GM23338 (cell line): ENCODE measurements at regions not wholly inside any gene's neighbourhood (a gene's known extent, or its start where the extent isn't known, plus 50 kb on each side); places are given as distances from the start of the nearest gene placed in this dataset.

ENCODE experiments used
- ATAC-seq: fragments of 200-7000 bp; cut with Tn5 transposase; 3 replicates; pipeline ENCODE4 v1.9.1; 2020
- DNase-seq: peaks from one replicate; pipeline ENCODE4 v3.0.0-alpha.2; 2015; ENCODE audit warnings: low spot score
- H2AFZ ChIP-seq: fragments of 200-600 bp; sonication (generic); 2 replicates; pipeline ENCODE4 v1.8.0; 2016; ENCODE audit warnings: antibody characterized with exemption, mild to moderate bottlenecking, moderate library complexity
- H3F3A ChIP-seq: fragments of 200-600 bp; sonication (generic); replicated peaks from 2 replicates; pipeline ENCODE4 v1.8.0; 2017; ENCODE audit warnings: antibody characterized with exemption, mixed run types, low read depth
- H3K27ac ChIP-seq: fragments of 200-600 bp; sonication (generic); 2 replicates; pipeline ENCODE4 v1.6.1; 2016; ENCODE audit warnings: low read depth
- H3K27me3 ChIP-seq: fragments of 200-600 bp; sonication (generic); 2 replicates; pipeline ENCODE4 v1.8.0; 2016; ENCODE audit warnings: mild to moderate bottlenecking, mixed run types, moderate library complexity; ENCODE audit not compliant: insufficient read depth
- H3K36me3 ChIP-seq: fragments of 200-600 bp; sonication (generic); 2 replicates; pipeline ENCODE4 v1.8.0; 2016; ENCODE audit warnings: mild to moderate bottlenecking; ENCODE audit not compliant: insufficient read depth
- H3K4me1 ChIP-seq: fragments of 200-600 bp; sonication (generic); 2 replicates; pipeline ENCODE4 v1.8.0; 2016; ENCODE audit warnings: mild to moderate bottlenecking, moderate library complexity; ENCODE audit not compliant: insufficient read depth
- H3K4me2 ChIP-seq: fragments of 200-600 bp; sonication (generic); 2 replicates; pipeline ENCODE4 v1.7.1; 2017; ENCODE audit warnings: mixed run types
- H3K4me3 ChIP-seq: fragments of 200-600 bp; sonication (generic); 2 replicates; pipeline ENCODE4 v1.6.1; 2016; ENCODE audit warnings: mixed run types
- H3K79me2 ChIP-seq: fragments of 200-600 bp; sonication (generic); replicated peaks from 2 replicates; pipeline ENCODE4 v1.8.0; 2017; ENCODE audit warnings: mild to moderate bottlenecking; ENCODE audit not compliant: insufficient read depth
- H3K9me2 ChIP-seq: fragments of 200-600 bp; sonication (generic); 2 replicates; pipeline ENCODE4 v1.8.0; 2017; ENCODE audit not compliant: insufficient read depth
- H4K20me1 ChIP-seq: fragments of 200-600 bp; sonication (generic); replicated peaks from 2 replicates; pipeline ENCODE4 v1.8.0; 2017; ENCODE audit warnings: mild to moderate bottlenecking; ENCODE audit not compliant: insufficient read depth
- H3K27ac Mint-ChIP-seq: 2 replicates; pipeline ENCODE4 v1.8.0; 2020; ENCODE audit warnings: inconsistent platforms, mild to moderate bottlenecking, moderate library complexity, mixed read lengths
- H3K27me3 Mint-ChIP-seq: 3 replicates; pipeline ENCODE4 v1.8.0; 2022; ENCODE audit warnings: low read depth, mild to moderate bottlenecking, moderate library complexity, mixed read lengths, inconsistent platforms; ENCODE audit not compliant: insufficient read depth, poor library complexity
- H3K36me3 Mint-ChIP-seq: 3 replicates; pipeline ENCODE4 v1.8.0; 2021; ENCODE audit warnings: low read depth, mild to moderate bottlenecking, inconsistent platforms, moderate library complexity, mixed read lengths
- H3K4me1 Mint-ChIP-seq: 3 replicates; pipeline ENCODE4 v1.8.0; 2020; ENCODE audit warnings: mild to moderate bottlenecking, inconsistent platforms, mixed read lengths
- H3K4me3 Mint-ChIP-seq: 3 replicates; pipeline ENCODE4 v1.8.0; 2021; ENCODE audit warnings: moderate library complexity, mild to moderate bottlenecking, inconsistent platforms, mixed read lengths
- H3K9me3 Mint-ChIP-seq: 3 replicates; pipeline ENCODE4 v1.8.0; 2020; ENCODE audit warnings: moderate library complexity, mild to moderate bottlenecking, inconsistent platforms, mixed read lengths
- CREB1 ChIP-seq: fragments of 250-450 bp; sonication (Bioruptor Pico); IDR thresholded peaks from 2 replicates; pipeline ENCODE4 v1.5.0; 2020; ENCODE audit warnings: low read depth, mild to moderate bottlenecking, moderate library complexity
- EZH2 ChIP-seq: fragments of 200-600 bp; sonication (generic); IDR thresholded peaks from one replicate; pipeline ENCODE4 v1.8.0; 2017; ENCODE audit warnings: antibody characterized with exemption, mild to moderate bottlenecking, low read depth; ENCODE audit not compliant: unreplicated experiment
- EZH2phosphoT487 ChIP-seq: fragments of 200-600 bp; sonication (generic); IDR thresholded peaks from one replicate; pipeline ENCODE4 v1.8.1; 2018; ENCODE audit warnings: antibody characterized with exemption; ENCODE audit not compliant: unreplicated experiment
- JUNB ChIP-seq: IDR thresholded peaks from one replicate; pipeline ENCODE4 v1.6.1; 2016; ENCODE audit warnings: antibody characterized with exemption; ENCODE audit not compliant: unreplicated experiment
- NANOG ChIP-seq: IDR thresholded peaks from 2 replicates; pipeline ENCODE4 v1.6.1; 2016; ENCODE audit warnings: antibody characterized with exemption, borderline replicate concordance
- STAT1 ChIP-seq: IDR thresholded peaks from one replicate; pipeline ENCODE4 v1.6.1; 2016; ENCODE audit warnings: antibody characterized with exemption; ENCODE audit not compliant: unreplicated experiment
- ZNF114 ChIP-seq: fragments of 250-450 bp; sonication (Bioruptor Pico); IDR thresholded peaks from 2 replicates; pipeline ENCODE4 v1.5.0; 2020; ENCODE audit warnings: mild to moderate bottlenecking, moderate library complexity
- ZNF331 ChIP-seq: fragments of 250-450 bp; sonication (Bioruptor Pico); IDR thresholded peaks from 2 replicates; pipeline ENCODE4 v1.5.0; 2020; ENCODE audit warnings: low read depth, mild to moderate bottlenecking, moderate library complexity
- ZNF462 ChIP-seq: fragments of 250-450 bp; sonication (Bioruptor Pico); IDR thresholded peaks from 2 replicates; pipeline ENCODE4 v1.5.0; 2020; ENCODE audit warnings: mild to moderate bottlenecking, moderate library complexity
- TF ChIP-seq, protein P1 (sequence below): IDR thresholded peaks from one replicate; pipeline ENCODE4 v1.6.1; 2018; ENCODE audit warnings: antibody characterized with exemption; ENCODE audit not compliant: unreplicated experiment

GRCh38 chr6:139649128-139649527, 274.7 kb upstream of the CITED2 start (continued):
- TF ChIP-seq JUNB (no peak), CREB1 (CRISPR knock-in tag) (no peak), STAT1 (no peak), NANOG (no peak), EZH2 (no peak)
- TF ChIP-seq, protein P1, sequence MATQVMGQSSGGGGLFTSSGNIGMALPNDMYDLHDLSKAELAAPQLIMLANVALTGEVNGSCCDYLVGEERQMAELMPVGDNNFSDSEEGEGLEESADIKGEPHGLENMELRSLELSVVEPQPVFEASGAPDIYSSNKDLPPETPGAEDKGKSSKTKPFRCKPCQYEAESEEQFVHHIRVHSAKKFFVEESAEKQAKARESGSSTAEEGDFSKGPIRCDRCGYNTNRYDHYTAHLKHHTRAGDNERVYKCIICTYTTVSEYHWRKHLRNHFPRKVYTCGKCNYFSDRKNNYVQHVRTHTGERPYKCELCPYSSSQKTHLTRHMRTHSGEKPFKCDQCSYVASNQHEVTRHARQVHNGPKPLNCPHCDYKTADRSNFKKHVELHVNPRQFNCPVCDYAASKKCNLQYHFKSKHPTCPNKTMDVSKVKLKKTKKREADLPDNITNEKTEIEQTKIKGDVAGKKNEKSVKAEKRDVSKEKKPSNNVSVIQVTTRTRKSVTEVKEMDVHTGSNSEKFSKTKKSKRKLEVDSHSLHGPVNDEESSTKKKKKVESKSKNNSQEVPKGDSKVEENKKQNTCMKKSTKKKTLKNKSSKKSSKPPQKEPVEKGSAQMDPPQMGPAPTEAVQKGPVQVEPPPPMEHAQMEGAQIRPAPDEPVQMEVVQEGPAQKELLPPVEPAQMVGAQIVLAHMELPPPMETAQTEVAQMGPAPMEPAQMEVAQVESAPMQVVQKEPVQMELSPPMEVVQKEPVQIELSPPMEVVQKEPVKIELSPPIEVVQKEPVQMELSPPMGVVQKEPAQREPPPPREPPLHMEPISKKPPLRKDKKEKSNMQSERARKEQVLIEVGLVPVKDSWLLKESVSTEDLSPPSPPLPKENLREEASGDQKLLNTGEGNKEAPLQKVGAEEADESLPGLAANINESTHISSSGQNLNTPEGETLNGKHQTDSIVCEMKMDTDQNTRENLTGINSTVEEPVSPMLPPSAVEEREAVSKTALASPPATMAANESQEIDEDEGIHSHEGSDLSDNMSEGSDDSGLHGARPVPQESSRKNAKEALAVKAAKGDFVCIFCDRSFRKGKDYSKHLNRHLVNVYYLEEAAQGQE = no peak

DNA sequence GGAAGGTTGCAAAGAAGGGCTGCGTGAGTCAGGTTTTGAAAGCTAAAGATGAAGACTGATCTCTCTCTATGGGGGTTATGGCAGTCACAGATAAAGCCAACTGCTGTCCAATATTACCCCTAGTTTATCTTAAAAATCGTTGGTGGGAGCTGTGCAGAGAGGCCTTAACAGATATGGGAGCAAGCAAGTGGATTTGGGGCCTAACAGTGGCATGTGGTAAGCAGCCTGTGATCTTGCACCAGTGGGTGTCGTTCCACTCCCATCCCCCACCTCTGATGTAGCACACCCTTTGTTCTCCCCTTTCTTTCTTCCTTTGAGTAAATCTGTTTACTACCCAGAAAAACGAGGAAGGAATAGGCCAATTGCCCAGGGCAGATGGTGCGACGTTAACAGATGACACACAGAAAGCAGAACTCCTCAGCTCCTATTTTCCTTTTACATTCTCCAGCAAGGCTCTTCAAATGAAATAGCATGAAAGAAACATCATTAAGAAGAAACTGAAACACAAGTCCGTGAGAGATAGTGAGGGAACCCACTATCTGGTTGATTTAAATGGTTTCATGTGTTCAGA, 274.1 kb upstream of the CITED2 start:
- H3K4me1 Mint-ChIP-seq = peaks cover 12% of the 10 kb centered on the region
- TF ChIP-seq EZH2phosphoT487 (no peak), ZNF114 (CRISPR knock-in tag) (no peak), ZNF462 (CRISPR knock-in tag) (no peak), CREB1 (CRISPR knock-in tag) (no peak), ZNF331 (CRISPR knock-in tag) (no peak), STAT1 (no peak), EZH2 (no peak)
- TF ChIP-seq, protein P1 = no peak

More for the DNA sequence above, 274.1 kb upstream of the CITED2 start:
- Histone ChIP-seq H3F3A (no peaks in the 10 kb centered on the region), H3K9me2 (peaks cover 7% of the 10 kb centered on the region; the same call in 1 of the 2 replicates), H2AFZ (0 out of 2 replicates have a peak overlapping the region, but pooled peaks have one; percentile 3), H3K79me2 (no peaks in the 10 kb centered on the region), H4K20me1 (no peaks in the 10 kb centered on the region), H3K27ac (no peak overlapping the region), H3K36me3 (no peaks in the 10 kb centered on the region; the same call in 1 of the 2 replicates), H3K27me3 (no peaks in the 10 kb centered on the region), H3K4me3 (no peak overlapping the region), H3K4me1 (no peaks in the 10 kb centered on the region; the same call in 1 of the 2 replicates), H3K4me2 (no peak overlapping the region)
- H3K9me3 Mint-ChIP-seq = no peaks in the 10 kb centered on the region
- DNase-seq (no peak), ATAC-seq (no peak)
- no peak overlapping the region for H3K4me3 Mint-ChIP-seq
- H3K27ac Mint-ChIP-seq = no peak overlapping the region
- peaks cover 1% of the 10 kb centered on the region for H3K27me3 Mint-ChIP-seq
- H3K36me3 Mint-ChIP-seq = no peaks in the 10 kb centered on the region; the same call in 2 of the 3 replicates
